Mammary epithelial cell (primary cell): ENCODE measurements at regions not wholly inside any gene's neighbourhood (a gene's known extent, or its start where the extent isn't known, plus 50 kb on each side); places are given as distances from the start of the nearest gene placed in this dataset.

ENCODE experiments used
- EZH2 ChIP-seq: IDR thresholded peaks from 2 replicates; pipeline ENCODE4 v1.6.1; 2012; ENCODE audit warnings: low read length, inconsistent platforms, borderline replicate concordance
- TF ChIP-seq, protein P1 (sequence below), 2 donors: IDR thresholded peaks in 1 of 2; conservative IDR thresholded peaks in 1 of 2; 2 replicates each; pipeline ENCODE4 v1.5.1; 2011 to 2012; ENCODE audit warnings: inconsistent platforms in 2 of 2, low read length in 2 of 2, mild to moderate bottlenecking in 2 of 2, control low read depth in 1 of 2, low read depth in 1 of 2; ENCODE audit not compliant: insufficient read depth in 1 of 2; ENCODE audit errors: extremely low read depth in 1 of 2

GRCh38 chr7:116439005-116439404, 60.5 kb upstream of the CAV2 start:
- no peak for TF ChIP-seq EZH2
- TF ChIP-seq, protein P1, sequence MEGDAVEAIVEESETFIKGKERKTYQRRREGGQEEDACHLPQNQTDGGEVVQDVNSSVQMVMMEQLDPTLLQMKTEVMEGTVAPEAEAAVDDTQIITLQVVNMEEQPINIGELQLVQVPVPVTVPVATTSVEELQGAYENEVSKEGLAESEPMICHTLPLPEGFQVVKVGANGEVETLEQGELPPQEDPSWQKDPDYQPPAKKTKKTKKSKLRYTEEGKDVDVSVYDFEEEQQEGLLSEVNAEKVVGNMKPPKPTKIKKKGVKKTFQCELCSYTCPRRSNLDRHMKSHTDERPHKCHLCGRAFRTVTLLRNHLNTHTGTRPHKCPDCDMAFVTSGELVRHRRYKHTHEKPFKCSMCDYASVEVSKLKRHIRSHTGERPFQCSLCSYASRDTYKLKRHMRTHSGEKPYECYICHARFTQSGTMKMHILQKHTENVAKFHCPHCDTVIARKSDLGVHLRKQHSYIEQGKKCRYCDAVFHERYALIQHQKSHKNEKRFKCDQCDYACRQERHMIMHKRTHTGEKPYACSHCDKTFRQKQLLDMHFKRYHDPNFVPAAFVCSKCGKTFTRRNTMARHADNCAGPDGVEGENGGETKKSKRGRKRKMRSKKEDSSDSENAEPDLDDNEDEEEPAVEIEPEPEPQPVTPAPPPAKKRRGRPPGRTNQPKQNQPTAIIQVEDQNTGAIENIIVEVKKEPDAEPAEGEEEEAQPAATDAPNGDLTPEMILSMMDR (conservative IDR thresholded peaks at IDR 0.05 in 1 of 2, IDR thresholded peaks at IDR 0.05 in 1 of 2; ENCODE audit: extremely low read depth in 1 of 2, insufficient read depth in 1 of 2, low read depth in 1 of 2, low read length in 2 of 2), result no peak
